ENCODE measurements at regions not wholly inside any gene's neighbourhood (a gene's known extent, or its start where the extent isn't known, plus 50 kb on each side); places are given as distances from the start of the nearest gene placed in this dataset.
"Not testable (repeated sequence)": the region's sequence is repeated elsewhere in the genome, so short reads cannot be mapped to it uniquely, and the experiment has no call there.

- H3K9me2 ChIP-seq (replicated peaks; ENCODE audit: insufficient read depth, low read length): no peaks in the 10 kb centered on the region
- no peak overlapping the region for H3K9ac ChIP-seq (ENCODE audit: low read length)
- H3K4me2 ChIP-seq (ENCODE audit: low read depth, low read length, poor library complexity, severe bottlenecking): no peak overlapping the region
- H3K4me1 ChIP-seq (ENCODE audit: low read length): no peaks in the 10 kb centered on the region
- no peaks in the 10 kb centered on the region for H3K36me3 ChIP-seq (ENCODE audit: insufficient read depth, low read length)
- H3K27me3 ChIP-seq (ENCODE audit: low read length): no peaks in the 10 kb centered on the region
- H3K79me2 ChIP-seq (ENCODE audit: low read length): no peaks in the 10 kb centered on the region
- H3K27ac ChIP-seq (ENCODE audit: low read length): no peak overlapping the region
- no peaks in the 10 kb centered on the region for H3K9me3 ChIP-seq (ENCODE audit: low read length)
- H2AFZ ChIP-seq (ENCODE audit: low read length): no peak overlapping the region
- no peak for DNase-seq
- H3K4me3 ChIP-seq (ENCODE audit: low read length): no peak overlapping the region
- no peaks in the 10 kb centered on the region for H4K20me1 ChIP-seq (ENCODE audit: insufficient read depth, low read depth, low read length)
Measured at GRCh38 chr3:159679900-159680299, 308.7 kb upstream of the IL12A start.

- H3K4me3 ChIP-seq (ENCODE audit: low read length); H2AFZ ChIP-seq (ENCODE audit: low read length); H3K27me3 ChIP-seq (ENCODE audit: low read length); H3K4me1 ChIP-seq (ENCODE audit: low read length); H3K4me2 ChIP-seq (ENCODE audit: low read depth, low read length, poor library complexity, severe bottlenecking); DNase-seq; H3K79me2 ChIP-seq (ENCODE audit: low read length); H3K36me3 ChIP-seq (ENCODE audit: insufficient read depth, low read length); H4K20me1 ChIP-seq (ENCODE audit: insufficient read depth, low read depth, low read length); H3K9me3 ChIP-seq (ENCODE audit: low read length); H3K27ac ChIP-seq (ENCODE audit: low read length); H3K9ac ChIP-seq (ENCODE audit: low read length); H3K9me2 ChIP-seq (replicated peaks; ENCODE audit: insufficient read depth, low read length): not testable (repeated sequence)
Measured at GRCh38 chr3:159681717-159682116, 306.9 kb upstream of the IL12A start.

GRCh38 chr3:159685801-159686200, 302.8 kb upstream of the IL12A start:
- Histone ChIP-seq H3K9ac (ENCODE audit: low read length) (no peak overlapping the region), H3K27me3 (ENCODE audit: low read length) (no peaks in the 10 kb centered on the region), H3K4me2 (ENCODE audit: low read depth, low read length, poor library complexity, severe bottlenecking) (no peak overlapping the region), H3K27ac (ENCODE audit: low read length) (no peak overlapping the region), H4K20me1 (ENCODE audit: insufficient read depth, low read depth, low read length) (no peaks in the 10 kb centered on the region), H3K9me3 (ENCODE audit: low read length) (no peaks in the 10 kb centered on the region), H3K4me1 (ENCODE audit: low read length) (no peaks in the 10 kb centered on the region), H3K36me3 (ENCODE audit: insufficient read depth, low read length) (no peaks in the 10 kb centered on the region), H3K4me3 (ENCODE audit: low read length) (no peak overlapping the region), H3K79me2 (ENCODE audit: low read length) (no peaks in the 10 kb centered on the region), H2AFZ (ENCODE audit: low read length) (no peak overlapping the region), H3K9me2 (replicated peaks; ENCODE audit: insufficient read depth, low read length) (no peaks in the 10 kb centered on the region)
- DNase-seq: no peak

- H4K20me1 ChIP-seq (ENCODE audit: insufficient read depth, low read depth, low read length): no peaks in the 10 kb centered on the region
- no peaks in the 10 kb centered on the region for H3K9me3 ChIP-seq (ENCODE audit: low read length)
- no peak overlapping the region for H3K27ac ChIP-seq (ENCODE audit: low read length)
- no peak overlapping the region for H2AFZ ChIP-seq (ENCODE audit: low read length)
- no peaks in the 10 kb centered on the region for H3K27me3 ChIP-seq (ENCODE audit: low read length)
- H3K36me3 ChIP-seq (ENCODE audit: insufficient read depth, low read length): no peaks in the 10 kb centered on the region
- no peak overlapping the region for H3K4me2 ChIP-seq (ENCODE audit: low read depth, low read length, poor library complexity, severe bottlenecking)
- H3K4me3 ChIP-seq (ENCODE audit: low read length): no peak overlapping the region
- H3K4me1 ChIP-seq (ENCODE audit: low read length): no peaks in the 10 kb centered on the region
- DNase-seq: no peak
- H3K9me2 ChIP-seq (replicated peaks; ENCODE audit: insufficient read depth, low read length): no peaks in the 10 kb centered on the region
- H3K9ac ChIP-seq (ENCODE audit: low read length): no peak overlapping the region
- no peaks in the 10 kb centered on the region for H3K79me2 ChIP-seq (ENCODE audit: low read length)
Measured at GRCh38 chr3:159693226-159693625, 295.4 kb upstream of the IL12A start.

- no peaks in the 10 kb centered on the region for H3K9me2 ChIP-seq (replicated peaks; ENCODE audit: insufficient read depth, low read length)
- no peaks in the 10 kb centered on the region for H3K4me1 ChIP-seq (ENCODE audit: low read length)
- H3K9ac ChIP-seq (ENCODE audit: low read length): no peak overlapping the region
- no peak overlapping the region for H2AFZ ChIP-seq (ENCODE audit: low read length)
- no peaks in the 10 kb centered on the region for H3K27me3 ChIP-seq (ENCODE audit: low read length)
- no peaks in the 10 kb centered on the region for H4K20me1 ChIP-seq (ENCODE audit: insufficient read depth, low read depth, low read length)
- no peak overlapping the region for H3K4me3 ChIP-seq (ENCODE audit: low read length)
- H3K4me2 ChIP-seq (ENCODE audit: low read depth, low read length, poor library complexity, severe bottlenecking): no peak overlapping the region
- H3K79me2 ChIP-seq (ENCODE audit: low read length): no peaks in the 10 kb centered on the region
- no peak for DNase-seq
- H3K27ac ChIP-seq (ENCODE audit: low read length): no peak overlapping the region
- H3K9me3 ChIP-seq (ENCODE audit: low read length): no peaks in the 10 kb centered on the region
- no peaks in the 10 kb centered on the region for H3K36me3 ChIP-seq (ENCODE audit: insufficient read depth, low read length)
Measured at GRCh38 chr3:159711560-159712333, 276.9 kb upstream of the IL12A start.

- Histone ChIP-seq H3K4me3 (ENCODE audit: low read length) (no peak overlapping the region), H3K9ac (ENCODE audit: low read length) (no peak overlapping the region), H3K9me2 (replicated peaks; ENCODE audit: insufficient read depth, low read length) (no peaks in the 10 kb centered on the region), H3K36me3 (ENCODE audit: insufficient read depth, low read length) (no peaks in the 10 kb centered on the region), H2AFZ (ENCODE audit: low read length) (no peak overlapping the region), H3K79me2 (ENCODE audit: low read length) (no peaks in the 10 kb centered on the region), H3K27ac (ENCODE audit: low read length) (no peak overlapping the region), H4K20me1 (ENCODE audit: insufficient read depth, low read depth, low read length) (no peaks in the 10 kb centered on the region), H3K4me2 (ENCODE audit: low read depth, low read length, poor library complexity, severe bottlenecking) (no peak overlapping the region), H3K27me3 (ENCODE audit: low read length) (no peaks in the 10 kb centered on the region), H3K4me1 (ENCODE audit: low read length) (no peaks in the 10 kb centered on the region), H3K9me3 (ENCODE audit: low read length) (no peaks in the 10 kb centered on the region)
- no peak for DNase-seq
Measured at GRCh38 chr3:159721324-159721723, 267.3 kb upstream of the IL12A start.

GRCh38 chr3:159723295-159723694, 265.3 kb upstream of the IL12A start:
- Histone ChIP-seq H3K9me2 (replicated peaks; ENCODE audit: insufficient read depth, low read length) (no peaks in the 10 kb centered on the region), H3K79me2 (ENCODE audit: low read length) (no peaks in the 10 kb centered on the region), H3K9me3 (ENCODE audit: low read length) (no peaks in the 10 kb centered on the region), H3K4me2 (ENCODE audit: low read depth, low read length, poor library complexity, severe bottlenecking) (no peak overlapping the region), H3K4me3 (ENCODE audit: low read length) (no peak overlapping the region), H3K36me3 (ENCODE audit: insufficient read depth, low read length) (no peaks in the 10 kb centered on the region), H2AFZ (ENCODE audit: low read length) (no peak overlapping the region), H3K27ac (ENCODE audit: low read length) (no peak overlapping the region), H4K20me1 (ENCODE audit: insufficient read depth, low read depth, low read length) (no peaks in the 10 kb centered on the region), H3K9ac (ENCODE audit: low read length) (no peak overlapping the region), H3K27me3 (ENCODE audit: low read length) (no peaks in the 10 kb centered on the region), H3K4me1 (ENCODE audit: low read length) (no peaks in the 10 kb centered on the region)
- DNase-seq: no peak

- no peak overlapping the region for H3K27ac ChIP-seq (ENCODE audit: low read length)
- H3K4me2 ChIP-seq (ENCODE audit: low read depth, low read length, poor library complexity, severe bottlenecking): no peak overlapping the region
- no peak for DNase-seq
- H3K4me3 ChIP-seq (ENCODE audit: low read length): no peak overlapping the region
- H3K36me3 ChIP-seq (ENCODE audit: insufficient read depth, low read length): no peaks in the 10 kb centered on the region
- no peaks in the 10 kb centered on the region for H3K79me2 ChIP-seq (ENCODE audit: low read length)
- H3K9ac ChIP-seq (ENCODE audit: low read length): no peak overlapping the region
- H2AFZ ChIP-seq (ENCODE audit: low read length): no peak overlapping the region
- no peaks in the 10 kb centered on the region for H4K20me1 ChIP-seq (ENCODE audit: insufficient read depth, low read depth, low read length)
- no peaks in the 10 kb centered on the region for H3K27me3 ChIP-seq (ENCODE audit: low read length)
- no peaks in the 10 kb centered on the region for H3K4me1 ChIP-seq (ENCODE audit: low read length)
- no peaks in the 10 kb centered on the region for H3K9me2 ChIP-seq (replicated peaks; ENCODE audit: insufficient read depth, low read length)
- H3K9me3 ChIP-seq (ENCODE audit: low read length): no peaks in the 10 kb centered on the region
Measured at GRCh38 chr3:159724627-159725026, 264.0 kb upstream of the IL12A start.
